HL-60 (cell line): ENCODE measurements at regions not wholly inside any gene's neighbourhood (a gene's known extent, or its start where the extent isn't known, plus 50 kb on each side); places are given as distances from the start of the nearest gene placed in this dataset.
"Not testable (repeated sequence)": the region's sequence is repeated elsewhere in the genome, so short reads cannot be mapped to it uniquely, and the experiment has no call there.

Experiments used
- DNase-seq, 2 experiments: peaks; one replicate each; pipeline ENCODE4 v3.0.0-alpha.2; 2010 to 2020; ENCODE audit warnings: low read depth in 1 of 2, low spot score in 1 of 2
- H3K27ac ChIP-seq: fragments of 250-450 bp; sonication (Bioruptor Pico); replicated peaks from 2 replicates; pipeline ENCODE4 v1.5.1; 2020; ENCODE audit warnings: mild to moderate bottlenecking, moderate library complexity
- H3K27me3 ChIP-seq: fragments of 250-450 bp; sonication (Bioruptor Pico); 2 replicates; pipeline ENCODE4 v1.5.1; 2021; ENCODE audit warnings: mild to moderate bottlenecking, moderate library complexity; ENCODE audit not compliant: insufficient read depth, poor library complexity, severe bottlenecking
- H3K4me3 ChIP-seq: replicated peaks from 2 replicates; pipeline ENCODE4 v1.5.1; 2011; ENCODE audit warnings: mild to moderate bottlenecking, control low read depth, low read length; ENCODE audit not compliant: insufficient read depth

- not testable (repeated sequence) for H3K27me3 ChIP-seq, H3K27ac ChIP-seq, H3K4me3 ChIP-seq, DNase-seq
These were observed 142.9 kb upstream of the NBPF9 start for GRCh38 chr1:149246212-149246611.

GRCh38 chr1:149248610-149249009, 145.3 kb upstream of the NBPF9 start:
- H3K27ac ChIP-seq, H3K4me3 ChIP-seq, DNase-seq, H3K27me3 ChIP-seq: not testable (repeated sequence)

- not testable (repeated sequence) for H3K27me3 ChIP-seq, H3K27ac ChIP-seq, H3K4me3 ChIP-seq, DNase-seq
These were observed 146.6 kb upstream of the NBPF9 start for GRCh38 chr1:149249850-149250467.

GRCh38 chr1:149254894-149255847, 151.8 kb upstream of the NBPF9 start:
- DNase-seq, H3K4me3 ChIP-seq, H3K27ac ChIP-seq, H3K27me3 ChIP-seq: not testable (repeated sequence)

- not testable (repeated sequence) for DNase-seq, H3K27me3 ChIP-seq, H3K27ac ChIP-seq, H3K4me3 ChIP-seq
These were observed 156.9 kb upstream of the NBPF9 start for GRCh38 chr1:149260284-149260683.

- not testable (repeated sequence) for H3K27me3 ChIP-seq, DNase-seq, H3K4me3 ChIP-seq, H3K27ac ChIP-seq
These were observed 157.5 kb upstream of the NBPF9 start for GRCh38 chr1:149260736-149261340.

GRCh38 chr1:149267287-149267686, 163.9 kb upstream of the NBPF9 start:
- not testable (repeated sequence) for DNase-seq, H3K4me3 ChIP-seq, H3K27ac ChIP-seq

GRCh38 chr1:149269001-149269702, 165.8 kb upstream of the NBPF9 start:
- H3K27me3 ChIP-seq, H3K27ac ChIP-seq, H3K4me3 ChIP-seq, DNase-seq: not testable (repeated sequence)

More at GRCh38 chr1:149267287-149267686, 163.9 kb upstream of the NBPF9 start:
- H3K27me3 ChIP-seq: not testable (repeated sequence)

- not testable (repeated sequence) for H3K4me3 ChIP-seq, DNase-seq
These were observed 166.5 kb upstream of the NBPF9 start for GRCh38 chr1:149269833-149270232.

GRCh38 chr1:149274493-149274892, 171.1 kb upstream of the NBPF9 start:
- DNase-seq, H3K4me3 ChIP-seq, H3K27ac ChIP-seq, H3K27me3 ChIP-seq: not testable (repeated sequence)

More at GRCh38 chr1:149269833-149270232, 166.5 kb upstream of the NBPF9 start:
- H3K27me3 ChIP-seq, H3K27ac ChIP-seq: not testable (repeated sequence)

- H3K27me3 ChIP-seq, H3K27ac ChIP-seq, H3K4me3 ChIP-seq, DNase-seq: not testable (repeated sequence)
These were observed 172.5 kb upstream of the NBPF9 start for GRCh38 chr1:149275802-149276201.

- not testable (repeated sequence) for H3K27ac ChIP-seq, H3K4me3 ChIP-seq, DNase-seq, H3K27me3 ChIP-seq
These were observed 173.1 kb upstream of the NBPF9 start for GRCh38 chr1:149276496-149276895.

- not testable (repeated sequence) for H3K27ac ChIP-seq, H3K27me3 ChIP-seq, H3K4me3 ChIP-seq, DNase-seq
These were observed 174.8 kb upstream of the NBPF9 start for GRCh38 chr1:149278156-149278555.

GRCh38 chr1:149279015-149279414, 175.7 kb upstream of the NBPF9 start:
- not testable (repeated sequence) for DNase-seq, H3K4me3 ChIP-seq, H3K27me3 ChIP-seq, H3K27ac ChIP-seq
